Left ventricle myocardium inferior (tissue), 1 donor: ENCODE measurements at regions not wholly inside any gene's neighbourhood (a gene's known extent, or its start where the extent isn't known, plus 50 kb on each side); places are given as distances from the start of the nearest gene placed in this dataset.
"Not testable (repeated sequence)": the region's sequence is repeated elsewhere in the genome, so short reads cannot be mapped to it uniquely, and the experiment has no call there.

Experiments used
- DNase-seq: peaks from one replicate; pipeline ENCODE4 v3.0.0-alpha.2; 2020
- H3K27ac ChIP-seq: fragments of 200-600 bp; replicated peaks from 2 replicates; pipeline ENCODE4 v1.8.0; 2021
- H3K27me3 ChIP-seq: fragments of 200-600 bp; 2 replicates; pipeline ENCODE4 v1.8.0; 2021; ENCODE audit warnings: low read depth
- H3K36me3 ChIP-seq: fragments of 200-600 bp; 2 replicates; pipeline ENCODE4 v1.8.0; 2021
- H3K4me1 ChIP-seq: fragments of 200-600 bp; 2 replicates; pipeline ENCODE4 v1.8.0; 2021
- H3K4me3 ChIP-seq: fragments of 200-600 bp; 2 replicates; pipeline ENCODE4 v1.8.0; 2021; ENCODE audit warnings: mild to moderate bottlenecking, moderate library complexity
- H3K9me3 ChIP-seq: fragments of 200-600 bp; replicated peaks from 2 replicates; pipeline ENCODE4 v1.8.0; 2021
- intact Hi-C: fragments of 100-400 bp; cut with micrococcal nuclease; formaldehyde crosslinking; loops from one replicate; pipeline ENCODE4 v1.11.0; 2022
- TF ChIP-seq, protein P1 (sequence below): fragments of 200-600 bp; IDR thresholded peaks from 2 replicates; pipeline ENCODE4 v1.8.0; 2021; ENCODE audit warnings: antibody characterized with exemption, mild to moderate bottlenecking, borderline replicate concordance
- donor health status: DM: no; HTN: yes; CAD: no; lungs with severe emphysema.

DNA sequence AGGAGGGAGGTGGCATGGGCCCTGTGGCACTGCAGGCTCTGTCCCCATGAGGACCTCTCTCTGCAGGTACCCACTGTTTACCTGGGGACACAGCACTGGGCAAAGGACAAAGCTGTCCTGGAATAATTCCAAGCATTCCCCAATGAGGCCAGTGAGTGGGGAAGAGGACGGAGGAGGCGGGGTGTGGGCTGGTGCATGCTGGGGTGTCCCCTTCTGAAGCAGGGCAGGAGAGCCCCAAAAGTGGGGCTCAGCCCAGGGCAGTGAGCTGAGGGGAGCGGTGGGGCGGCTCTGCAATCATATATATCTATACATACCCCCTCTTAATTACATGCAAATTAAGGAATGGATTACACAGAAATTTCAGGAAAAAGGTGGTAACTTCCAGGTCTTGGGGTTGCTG, 315.8 kb downstream of the ADGRD1 start:
- Histone ChIP-seq H3K4me1 (peaks cover 5% of the 10 kb centered on the region), H3K27me3 (peaks cover 3% of the 10 kb centered on the region), H3K27ac (no peak overlapping the region), H3K9me3 (no peaks in the 10 kb centered on the region), H3K36me3 (no peaks in the 10 kb centered on the region), H3K4me3 (no peak overlapping the region)
- intact Hi-C loops, result no loop called here
- DNase-seq, result no peak
- TF ChIP-seq, protein P1, sequence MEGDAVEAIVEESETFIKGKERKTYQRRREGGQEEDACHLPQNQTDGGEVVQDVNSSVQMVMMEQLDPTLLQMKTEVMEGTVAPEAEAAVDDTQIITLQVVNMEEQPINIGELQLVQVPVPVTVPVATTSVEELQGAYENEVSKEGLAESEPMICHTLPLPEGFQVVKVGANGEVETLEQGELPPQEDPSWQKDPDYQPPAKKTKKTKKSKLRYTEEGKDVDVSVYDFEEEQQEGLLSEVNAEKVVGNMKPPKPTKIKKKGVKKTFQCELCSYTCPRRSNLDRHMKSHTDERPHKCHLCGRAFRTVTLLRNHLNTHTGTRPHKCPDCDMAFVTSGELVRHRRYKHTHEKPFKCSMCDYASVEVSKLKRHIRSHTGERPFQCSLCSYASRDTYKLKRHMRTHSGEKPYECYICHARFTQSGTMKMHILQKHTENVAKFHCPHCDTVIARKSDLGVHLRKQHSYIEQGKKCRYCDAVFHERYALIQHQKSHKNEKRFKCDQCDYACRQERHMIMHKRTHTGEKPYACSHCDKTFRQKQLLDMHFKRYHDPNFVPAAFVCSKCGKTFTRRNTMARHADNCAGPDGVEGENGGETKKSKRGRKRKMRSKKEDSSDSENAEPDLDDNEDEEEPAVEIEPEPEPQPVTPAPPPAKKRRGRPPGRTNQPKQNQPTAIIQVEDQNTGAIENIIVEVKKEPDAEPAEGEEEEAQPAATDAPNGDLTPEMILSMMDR, result no peak

GRCh38 chr12:131269977-131270376, 316.3 kb downstream of the ADGRD1 start:
- H3K27ac ChIP-seq, H3K27me3 ChIP-seq, H3K9me3 ChIP-seq, H3K4me3 ChIP-seq, H3K36me3 ChIP-seq, DNase-seq, intact Hi-C loops, H3K4me1 ChIP-seq: not testable (repeated sequence)

GRCh38 chr12:131271724-131272123, 318.0 kb downstream of the ADGRD1 start:
- no peak overlapping the region for H3K27ac ChIP-seq
- no peak for DNase-seq
- no peak overlapping the region for H3K4me3 ChIP-seq
- TF ChIP-seq, protein P1, result no peak
- intact Hi-C loops, result no loop called here
- no peaks in the 10 kb centered on the region for H3K36me3 ChIP-seq
- H3K27me3 ChIP-seq, result peaks cover 17% of the 10 kb centered on the region
- peaks cover 5% of the 10 kb centered on the region for H3K4me1 ChIP-seq
- no peaks in the 10 kb centered on the region for H3K9me3 ChIP-seq

DNA sequence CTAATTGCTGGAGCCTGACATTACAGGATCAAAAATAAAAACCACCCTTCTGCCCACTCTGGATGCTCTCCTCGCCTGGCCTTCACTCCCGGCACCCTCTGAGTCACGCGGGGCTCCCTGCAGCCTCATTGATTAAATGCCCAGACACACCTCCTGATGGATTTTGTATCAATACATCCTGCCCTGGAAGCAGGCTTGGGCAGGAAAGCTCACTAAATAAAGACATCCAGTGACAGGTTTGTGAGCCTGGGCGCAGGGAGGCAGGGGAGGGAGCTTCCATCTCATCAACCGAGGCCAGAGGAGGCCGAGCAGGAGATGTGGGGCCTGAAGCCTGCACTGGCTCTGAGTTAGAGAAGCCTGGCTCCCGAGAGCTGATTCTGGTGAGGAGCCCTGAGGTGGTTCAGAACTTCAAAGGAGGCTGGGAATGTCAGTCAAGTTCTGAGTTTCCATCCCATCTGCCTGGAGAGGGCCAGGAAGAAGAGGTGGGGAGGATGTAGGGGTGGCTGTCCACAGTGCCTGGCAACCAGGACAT, 318.6 kb downstream of the ADGRD1 start:
- DNase-seq, H3K36me3 ChIP-seq, H3K9me3 ChIP-seq, H3K4me3 ChIP-seq, intact Hi-C loops, H3K4me1 ChIP-seq, H3K27ac ChIP-seq: not testable (repeated sequence)
- H3K27me3 ChIP-seq, result peaks cover 17% of the 10 kb centered on the region

DNA sequence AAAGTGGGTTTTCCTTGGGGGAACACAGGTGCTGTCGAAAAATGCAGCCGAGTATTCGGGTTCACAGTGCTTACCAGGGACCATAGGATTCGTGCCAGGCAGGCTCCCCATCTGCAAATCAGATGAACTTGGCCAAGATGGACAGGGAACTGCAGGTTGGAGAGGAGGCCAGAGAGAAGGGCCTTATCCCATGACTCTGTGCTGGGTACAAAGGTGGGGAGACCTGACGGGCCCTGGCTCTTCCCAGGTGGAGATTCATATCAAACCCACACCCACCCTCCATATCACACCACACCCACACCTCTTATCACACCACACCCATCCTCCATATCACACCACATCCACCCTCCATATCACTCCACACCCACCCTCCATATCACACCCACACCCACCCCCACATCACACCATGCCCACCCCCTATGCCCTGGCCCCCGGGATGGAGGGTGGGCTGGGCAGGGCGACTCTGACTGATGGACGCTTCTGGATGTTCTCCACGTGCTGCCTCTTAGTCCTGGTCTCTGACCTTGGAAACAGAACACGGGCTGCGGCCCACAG, 319.7 kb downstream of the ADGRD1 start:
- intact Hi-C loops, result no loop called here
- Histone ChIP-seq H3K4me1 (no peaks in the 10 kb centered on the region), H3K27me3 (peaks cover 17% of the 10 kb centered on the region), H3K4me3 (no peak overlapping the region), H3K9me3 (no peaks in the 10 kb centered on the region), H3K36me3 (no peaks in the 10 kb centered on the region), H3K27ac (no peak overlapping the region)
- no peak for DNase-seq
- TF ChIP-seq, protein P1, result no peak

GRCh38 chr12:131274061-131274460, 320.4 kb downstream of the ADGRD1 start:
- Histone ChIP-seq H3K27ac (no peak overlapping the region), H3K4me3 (no peak overlapping the region), H3K9me3 (no peaks in the 10 kb centered on the region), H3K36me3 (no peaks in the 10 kb centered on the region), H3K27me3 (peaks cover 18% of the 10 kb centered on the region), H3K4me1 (no peaks in the 10 kb centered on the region)
- intact Hi-C loops, result no loop called here
- DNase-seq, result no peak
- TF ChIP-seq, protein P1, result no peak

DNA sequence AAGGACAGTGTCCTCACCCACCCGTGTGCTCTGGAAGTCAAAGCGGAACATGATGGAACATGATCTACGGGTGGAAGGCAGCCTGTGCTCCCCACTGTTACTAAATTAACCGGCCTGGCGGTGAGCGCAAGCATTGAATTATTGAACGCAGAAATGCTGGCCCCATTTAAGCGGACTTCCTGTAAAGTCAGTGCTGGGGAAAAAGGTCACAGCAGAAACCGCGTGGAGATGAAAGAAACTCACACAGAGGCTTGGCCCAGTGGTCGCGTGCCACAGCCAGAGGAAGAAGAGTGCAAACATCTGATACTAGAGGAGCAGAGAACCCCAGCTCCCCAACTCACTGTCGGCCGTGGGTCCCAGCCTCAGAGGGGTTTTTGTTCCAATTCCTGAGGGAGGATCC, 321.2 kb downstream of the ADGRD1 start:
- DNase-seq, result no peak

More for the DNA sequence above, 321.2 kb downstream of the ADGRD1 start:
- Histone ChIP-seq H3K4me1 (no peaks in the 10 kb centered on the region), H3K36me3 (no peaks in the 10 kb centered on the region), H3K4me3 (no peak overlapping the region), H3K27me3 (peaks cover 27% of the 10 kb centered on the region), H3K9me3 (no peaks in the 10 kb centered on the region), H3K27ac (no peak overlapping the region)
- TF ChIP-seq, protein P1, result no peak
- intact Hi-C loops, result no loop called here
